ENCODE measurements at regions not wholly inside any gene's neighbourhood (a gene's known extent, or its start where the extent isn't known, plus 50 kb on each side); places are given as distances from the start of the nearest gene placed in this dataset.

GRCh38 chrX:45935408-45935807 lies 609.8 kb downstream of the ZNF674 start:
- no TSS peak for BruUV-seq (replicated peaks)
- Mint-ChIP-seq H3K4me3 (ENCODE audit: unreplicated experiment) (no peak overlapping the region), H3K9me3 (ENCODE audit: unreplicated experiment) (no peaks in the 10 kb centered on the region), H3K36me3 (ENCODE audit: insufficient read depth, unreplicated experiment) (no peaks in the 10 kb centered on the region), H3K27ac (ENCODE audit: low read depth, unreplicated experiment) (no peak overlapping the region), H3K27me3 (ENCODE audit: insufficient read depth, unreplicated experiment) (peaks cover 4% of the 10 kb centered on the region), H3K4me1 (ENCODE audit: insufficient read depth, unreplicated experiment) (no peaks in the 10 kb centered on the region)
- TF ChIP-seq CTCF (IDR thresholded peaks at IDR 0.05; ENCODE audit: unreplicated experiment) = no peak
- ChIA-PET POLR2A (no interaction called here), CTCF (no interaction called here)
- intact Hi-C loops (cut with micrococcal nuclease) = no loop called here
- no peak for DNase-seq (ENCODE audit: unreplicated experiment)

GRCh38 chrX:45912316-45912715 lies 632.9 kb downstream of the ZNF674 start:
- BruUV-seq (replicated peaks) = no TSS peak
- Mint-ChIP-seq H3K9me3 (ENCODE audit: unreplicated experiment) (no peaks in the 10 kb centered on the region), H3K27me3 (ENCODE audit: insufficient read depth, unreplicated experiment) (peaks cover 12% of the 10 kb centered on the region), H3K27ac (ENCODE audit: low read depth, unreplicated experiment) (no peak overlapping the region), H3K4me1 (ENCODE audit: insufficient read depth, unreplicated experiment) (no peaks in the 10 kb centered on the region), H3K4me3 (ENCODE audit: unreplicated experiment) (no peak overlapping the region), H3K36me3 (ENCODE audit: insufficient read depth, unreplicated experiment) (no peaks in the 10 kb centered on the region)
- intact Hi-C loops (cut with micrococcal nuclease) = no loop called here
- DNase-seq (ENCODE audit: unreplicated experiment) = no peak
- ChIA-PET CTCF (interaction anchor here (0.6 to 1.1 kb wide), 2 partner anchors 14 to 134 kb away, joined by 4 read pairs; no protein-coding TSS in a partner anchor), POLR2A (interaction anchor here (1.4 kb wide), 1 partner anchor 60 kb away, joined by 4 read pairs; no protein-coding TSS in a partner anchor)
- TF ChIP-seq CTCF (IDR thresholded peaks at IDR 0.05; ENCODE audit: unreplicated experiment) = no peak

GRCh38 chrX:45907786-45908185 lies 637.4 kb downstream of the ZNF674 start:
- no TSS peak for BruUV-seq (replicated peaks)
- CTCF ChIA-PET = no interaction called here
- no peak for DNase-seq (ENCODE audit: unreplicated experiment)
- Mint-ChIP-seq H3K4me1 (ENCODE audit: insufficient read depth, unreplicated experiment) (no peaks in the 10 kb centered on the region), H3K27ac (ENCODE audit: low read depth, unreplicated experiment) (no peak overlapping the region), H3K36me3 (ENCODE audit: insufficient read depth, unreplicated experiment) (no peaks in the 10 kb centered on the region), H3K9me3 (ENCODE audit: unreplicated experiment) (no peaks in the 10 kb centered on the region), H3K4me3 (ENCODE audit: unreplicated experiment) (no peak overlapping the region), H3K27me3 (ENCODE audit: insufficient read depth, unreplicated experiment) (peaks cover 30% of the 10 kb centered on the region)
- intact Hi-C loops (cut with micrococcal nuclease) = no loop called here
- no peak for TF ChIP-seq CTCF (IDR thresholded peaks at IDR 0.05; ENCODE audit: unreplicated experiment)
- POLR2A ChIA-PET = no interaction called here

GRCh38 chrX:45903781-45904201 lies 641.4 kb downstream of the ZNF674 start:
- ChIA-PET POLR2A (interaction anchor here (0.6 kb wide), 1 partner anchor 119 kb away, joined by 3 read pairs; no protein-coding TSS in a partner anchor), CTCF (no interaction called here)
- Mint-ChIP-seq H3K4me1 (ENCODE audit: insufficient read depth, unreplicated experiment) (no peaks in the 10 kb centered on the region), H3K4me3 (ENCODE audit: unreplicated experiment) (no peak overlapping the region), H3K27ac (ENCODE audit: low read depth, unreplicated experiment) (no peak overlapping the region), H3K27me3 (ENCODE audit: insufficient read depth, unreplicated experiment) (peaks cover 60% of the 10 kb centered on the region), H3K9me3 (ENCODE audit: unreplicated experiment) (no peaks in the 10 kb centered on the region), H3K36me3 (ENCODE audit: insufficient read depth, unreplicated experiment) (no peaks in the 10 kb centered on the region)
- no peak for DNase-seq (ENCODE audit: unreplicated experiment)
- BruUV-seq (replicated peaks) = no TSS peak
- intact Hi-C loops (cut with micrococcal nuclease) = no loop called here
- no peak for TF ChIP-seq CTCF (IDR thresholded peaks at IDR 0.05; ENCODE audit: unreplicated experiment)
